ENCODE measurements at regions not wholly inside any gene's neighbourhood (a gene's known extent, or its start where the extent isn't known, plus 50 kb on each side); places are given as distances from the start of the nearest gene placed in this dataset.
"Not testable (repeated sequence)": the region's sequence is repeated elsewhere in the genome, so short reads cannot be mapped to it uniquely, and the experiment has no call there.

DNA sequence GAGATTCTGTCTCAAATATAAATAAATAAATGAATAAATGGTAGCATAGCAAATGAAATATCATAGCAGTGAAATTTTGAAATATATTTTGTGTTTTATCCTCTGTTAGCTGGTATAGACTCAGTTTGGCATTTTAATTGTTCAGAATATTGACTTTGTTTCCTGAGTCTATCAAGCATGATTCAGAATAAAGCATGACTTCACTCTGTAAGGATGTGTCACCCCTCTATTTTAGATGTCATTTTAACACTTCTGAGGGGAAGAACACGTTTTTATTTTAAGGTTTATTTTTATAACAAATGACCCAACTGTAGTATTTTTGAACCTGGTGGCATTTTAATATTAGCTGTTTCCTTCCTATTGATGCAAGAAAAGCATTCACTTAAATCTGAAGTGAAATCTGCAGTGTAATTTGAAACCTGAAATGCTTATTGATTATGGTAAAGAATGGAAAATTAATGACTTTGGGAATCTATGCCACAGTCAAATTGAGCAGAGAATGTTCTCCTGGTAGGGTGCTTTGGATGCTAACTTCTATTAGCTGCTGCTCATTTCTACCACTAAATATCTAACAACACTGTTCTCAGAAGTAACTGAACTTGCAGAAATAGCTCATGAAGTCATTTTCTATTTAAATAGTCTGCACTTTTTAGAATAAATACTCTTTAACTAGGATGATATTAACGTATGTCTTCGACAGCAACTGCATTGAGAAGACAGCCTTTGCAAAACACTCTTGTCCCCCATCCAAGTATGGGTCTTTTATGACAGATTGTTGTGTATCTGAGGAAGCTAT lies 114.2 kb downstream of the SOX4 start:
- no peak for DNase-seq (ENCODE audit: low read depth in 2 of 3, low spot score in 2 of 3)

DNA sequence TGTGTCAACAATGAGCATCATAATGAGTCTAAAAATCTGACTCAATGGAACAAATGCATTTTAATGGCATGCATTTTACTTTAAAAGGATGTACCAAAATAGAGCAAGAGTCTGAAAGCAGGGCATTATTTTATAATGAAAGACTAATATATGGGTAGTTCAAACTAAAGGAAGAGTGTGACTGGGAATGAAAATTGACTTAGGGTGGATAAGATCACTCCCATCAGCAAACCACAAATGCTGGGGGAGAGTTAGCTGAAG lies 114.7 kb downstream of the SOX4 start:
- no peak for DNase-seq (ENCODE audit: low read depth in 2 of 3, low spot score in 2 of 3)

DNA sequence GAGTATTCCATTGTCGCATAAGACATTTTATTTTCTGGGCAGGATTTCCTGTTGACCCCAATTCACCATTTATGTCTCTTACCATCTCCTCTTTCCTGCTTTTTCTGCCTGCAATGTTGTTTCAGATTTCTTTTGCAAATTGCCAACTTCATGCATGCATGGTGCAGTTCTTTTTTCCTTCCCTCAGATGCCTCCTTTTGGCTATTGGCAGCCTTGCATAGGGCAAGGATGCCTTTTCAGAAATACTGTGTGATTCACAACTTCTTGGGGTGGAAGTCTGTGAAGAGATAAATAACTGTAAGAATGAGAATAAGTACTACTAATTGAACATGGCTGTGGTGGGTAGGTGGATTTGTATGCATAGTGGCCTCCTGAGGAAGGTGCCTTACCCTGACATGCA lies 116.7 kb downstream of the SOX4 start:
- DNase-seq (ENCODE audit: low read depth in 2 of 3, low spot score in 2 of 3): no peak

DNA sequence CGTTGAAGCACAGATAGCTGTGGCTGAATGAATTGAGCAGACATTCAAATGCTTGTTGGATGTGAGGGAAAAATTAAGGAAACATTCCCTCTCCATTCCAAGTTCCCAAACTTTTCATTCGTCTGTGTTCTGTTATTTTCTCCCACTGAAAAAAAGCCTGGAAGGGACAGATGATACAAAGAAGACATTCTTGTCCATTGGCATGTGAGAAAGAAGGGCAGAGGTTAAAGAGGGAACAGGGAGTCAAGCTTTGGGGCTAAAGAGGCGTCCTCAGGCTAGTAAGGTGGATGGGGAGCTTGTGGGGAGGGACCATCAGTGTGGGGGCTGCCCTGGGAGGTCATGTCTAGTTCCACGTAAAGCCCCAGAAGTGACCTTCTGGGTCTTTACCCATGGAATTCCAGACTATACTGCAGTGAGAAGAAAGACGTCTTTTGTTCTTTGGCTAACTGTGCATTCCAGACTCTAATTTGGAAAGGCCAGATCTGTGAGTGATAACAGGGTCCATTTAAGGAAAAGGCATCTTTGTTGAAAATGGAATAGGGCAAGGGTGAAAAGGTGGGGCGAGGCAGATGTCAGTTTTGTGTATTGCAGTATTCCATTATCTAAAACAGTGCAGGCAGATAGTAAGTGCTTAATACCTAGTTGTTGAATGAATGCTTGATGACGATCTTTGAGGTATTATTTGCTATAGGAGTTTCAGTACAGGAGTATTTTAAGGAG lies 117.5 kb downstream of the SOX4 start:
- DNase-seq (ENCODE audit: low read depth in 2 of 3, low spot score in 2 of 3): no peak

DNA sequence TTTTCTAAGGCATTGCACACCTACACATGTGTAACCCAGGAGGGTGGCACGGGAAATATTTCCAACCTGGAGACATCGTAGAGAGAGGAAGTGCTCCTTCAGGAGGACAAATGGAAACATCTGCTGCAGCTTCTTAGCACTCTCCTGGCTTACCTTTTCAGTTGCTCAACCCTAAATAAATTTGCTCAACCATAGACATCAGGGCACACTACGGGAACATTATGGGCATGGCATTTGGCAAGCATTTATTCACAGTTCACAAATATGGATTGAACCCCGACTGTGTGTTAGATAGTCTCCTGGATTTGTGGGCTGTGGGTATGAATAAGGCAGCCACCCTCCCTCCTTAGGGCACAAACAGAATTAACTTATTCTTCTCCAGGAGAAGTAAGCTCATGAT lies 118.7 kb downstream of the SOX4 start:
- DNase-seq (ENCODE audit: low read depth in 2 of 3, low spot score in 2 of 3): no peak

DNA sequence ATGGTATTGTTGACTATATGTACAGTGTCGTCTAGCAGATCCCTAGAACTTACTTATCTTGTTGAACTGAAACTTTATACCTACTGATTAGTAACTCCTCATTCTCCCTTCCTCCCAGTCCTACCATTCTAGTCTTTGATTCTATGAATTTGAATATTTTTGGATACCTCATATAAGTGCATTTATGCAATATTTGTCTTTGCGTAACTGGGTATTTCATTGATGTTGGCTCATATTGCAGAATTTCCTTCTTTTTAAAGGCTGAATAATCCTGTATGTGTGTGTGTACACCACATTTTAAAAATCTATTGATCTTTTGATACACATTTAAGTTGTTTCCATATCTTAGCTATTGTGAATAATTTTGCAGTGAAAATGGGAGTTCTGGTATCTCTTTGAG lies 119.9 kb downstream of the SOX4 start:
- no peak for DNase-seq (ENCODE audit: low read depth in 2 of 3, low spot score in 2 of 3)

DNA sequence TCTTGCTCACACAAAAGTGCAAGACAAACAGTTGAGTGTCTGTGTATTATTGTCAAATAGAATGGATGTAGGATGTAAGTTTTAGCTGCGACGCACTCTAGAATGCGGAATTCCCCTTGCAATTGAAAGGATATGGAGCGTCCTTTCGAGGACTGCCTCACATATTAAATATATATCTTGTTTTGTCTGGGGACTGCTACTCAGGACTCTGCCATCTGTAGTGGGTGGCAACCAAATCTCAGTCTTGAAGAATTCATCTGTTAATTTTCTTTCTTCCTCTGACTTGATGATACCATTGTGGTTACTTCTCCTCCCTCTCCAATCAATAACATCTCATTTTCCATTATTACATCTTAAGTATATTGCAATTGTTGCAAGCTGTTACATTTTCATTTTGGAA lies 121.6 kb downstream of the SOX4 start:
- no peak for DNase-seq (ENCODE audit: low read depth in 2 of 3, low spot score in 2 of 3)

DNA sequence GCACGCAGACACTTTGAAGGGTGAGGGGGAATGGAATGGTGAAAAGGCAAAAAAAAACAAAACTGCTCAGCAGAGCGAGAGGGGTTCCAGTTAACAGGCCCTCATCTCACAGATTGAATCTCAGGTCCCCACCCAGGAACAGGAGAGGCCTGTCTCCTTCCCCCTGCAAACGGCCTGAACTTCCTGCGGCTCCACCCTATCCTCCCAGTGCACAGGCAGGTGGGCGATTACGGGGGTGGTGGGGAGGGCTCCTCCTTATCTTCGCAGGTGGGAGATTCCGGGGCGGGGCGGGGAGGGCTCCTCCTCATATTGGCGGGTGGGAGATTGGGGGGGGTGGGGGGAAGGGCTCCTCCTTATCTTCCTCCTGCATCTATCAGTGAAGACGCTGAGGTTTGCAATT lies 129.0 kb downstream of the SOX4 start:
- no peak for DNase-seq (ENCODE audit: low read depth in 2 of 3, low spot score in 2 of 3)

DNA sequence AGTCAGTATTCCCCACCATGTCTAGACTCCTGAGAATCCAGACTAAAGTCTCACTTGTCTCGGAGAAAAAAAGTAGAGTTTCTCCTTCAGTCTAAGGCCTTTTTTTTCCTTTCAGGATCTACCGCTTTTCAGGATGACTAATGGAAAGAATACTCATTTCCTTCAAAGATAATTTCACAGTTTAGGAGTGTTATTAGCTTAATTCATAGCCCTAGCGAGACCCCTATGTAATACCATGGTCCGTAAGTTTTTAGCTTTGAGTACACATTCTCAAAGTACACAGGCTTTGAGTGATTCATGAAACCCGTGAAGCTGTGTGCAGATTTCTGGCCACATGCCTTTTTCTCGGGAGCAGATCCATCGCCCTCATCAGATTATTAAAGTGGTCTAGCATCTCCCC lies 133.1 kb downstream of the SOX4 start:
- DNase-seq (ENCODE audit: low read depth in 2 of 3, low spot score in 2 of 3): no peak

DNA sequence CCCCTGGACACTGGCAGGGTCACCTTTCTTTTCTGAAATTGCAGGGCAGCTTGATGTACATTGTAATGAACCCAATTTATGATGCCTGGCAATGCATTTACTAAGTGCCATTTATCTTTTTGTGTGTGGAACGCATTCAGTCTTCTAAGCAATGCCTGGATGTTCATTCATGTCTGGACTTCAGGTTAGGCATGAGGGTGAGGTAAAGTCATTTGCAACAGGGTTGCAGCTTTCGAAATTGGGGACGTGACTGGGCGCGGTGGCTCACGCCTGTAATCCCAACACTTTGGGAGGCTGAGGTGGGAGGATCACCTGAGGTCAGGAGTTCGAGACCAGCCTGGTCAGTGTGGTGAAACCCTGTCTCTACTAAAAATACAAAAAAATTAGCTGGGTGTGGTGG lies 134.6 kb downstream of the SOX4 start:
- DNase-seq (ENCODE audit: low read depth in 2 of 3, low spot score in 2 of 3): no peak

DNA sequence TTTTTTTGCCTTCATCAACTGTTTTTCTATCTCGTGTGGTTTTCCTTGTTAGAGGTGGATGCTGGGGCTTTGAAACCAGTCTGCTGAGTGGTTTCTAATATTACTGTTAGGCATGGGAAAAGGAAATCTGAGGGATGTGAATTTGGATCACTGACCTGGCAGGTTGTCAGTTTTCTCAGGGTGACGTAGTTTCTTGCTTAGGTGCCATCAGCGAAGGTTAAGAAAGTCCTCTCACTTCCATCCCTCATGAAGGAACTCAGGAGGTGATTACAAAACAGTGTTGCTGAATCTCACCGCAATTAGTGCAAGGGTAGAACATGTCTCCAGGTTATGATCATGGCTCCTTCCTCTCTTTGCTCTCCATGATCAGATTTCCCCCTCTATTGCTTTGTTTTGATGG lies 135.9 kb downstream of the SOX4 start:
- DNase-seq (ENCODE audit: low read depth in 2 of 3, low spot score in 2 of 3): no peak

DNA sequence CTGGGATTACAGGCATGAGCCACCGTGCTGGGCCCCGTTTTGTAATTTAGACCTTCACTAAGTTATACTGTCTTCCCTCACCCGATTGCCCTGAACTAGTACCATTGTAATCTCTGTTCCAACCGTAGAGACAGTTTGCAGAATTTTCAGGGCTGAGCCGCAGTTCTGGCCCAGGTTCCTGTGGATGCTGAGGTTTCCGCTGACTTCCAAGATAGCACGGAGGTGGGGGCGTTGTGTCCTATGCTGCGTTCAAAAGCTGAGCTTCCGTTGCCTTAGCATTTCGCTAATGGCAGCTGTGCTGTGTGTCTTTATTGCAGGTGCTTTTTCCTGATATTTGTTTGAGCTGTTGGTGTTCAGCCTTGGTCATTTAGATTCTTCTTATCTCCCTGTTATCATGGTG lies 137.0 kb downstream of the SOX4 start:
- DNase-seq (ENCODE audit: low read depth in 2 of 3, low spot score in 2 of 3): no peak

DNA sequence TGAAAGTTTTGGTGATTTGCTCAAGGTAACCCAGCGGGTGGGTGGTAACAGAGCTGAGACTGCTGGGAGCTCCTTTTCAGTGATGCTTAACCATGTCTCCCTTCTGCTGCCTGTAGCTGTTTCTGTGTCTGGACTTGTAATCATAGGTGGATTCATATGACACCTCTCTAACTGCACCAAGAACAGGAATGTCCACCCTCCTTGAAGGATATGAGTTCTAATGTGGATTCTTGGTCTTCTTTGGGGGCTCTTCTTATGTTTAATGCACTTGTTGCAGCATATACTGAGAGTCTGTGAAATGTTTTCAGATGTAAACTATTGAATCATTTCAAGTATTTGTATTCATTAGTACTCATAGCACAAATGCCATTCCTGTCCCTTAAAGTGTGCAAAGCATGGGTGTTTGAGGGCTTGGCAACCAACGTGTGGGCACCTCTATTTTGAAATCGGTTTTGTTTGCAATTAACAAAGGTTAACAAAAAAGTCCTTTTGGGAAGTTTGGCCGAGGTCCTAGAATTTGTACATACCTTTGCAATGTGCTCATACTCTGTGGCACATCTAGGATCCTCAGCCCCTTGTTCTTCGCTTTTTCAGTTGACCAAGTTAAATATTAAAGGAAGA lies 138.0 kb downstream of the SOX4 start:
- no peak for DNase-seq (ENCODE audit: low read depth in 2 of 3, low spot score in 2 of 3)

DNA sequence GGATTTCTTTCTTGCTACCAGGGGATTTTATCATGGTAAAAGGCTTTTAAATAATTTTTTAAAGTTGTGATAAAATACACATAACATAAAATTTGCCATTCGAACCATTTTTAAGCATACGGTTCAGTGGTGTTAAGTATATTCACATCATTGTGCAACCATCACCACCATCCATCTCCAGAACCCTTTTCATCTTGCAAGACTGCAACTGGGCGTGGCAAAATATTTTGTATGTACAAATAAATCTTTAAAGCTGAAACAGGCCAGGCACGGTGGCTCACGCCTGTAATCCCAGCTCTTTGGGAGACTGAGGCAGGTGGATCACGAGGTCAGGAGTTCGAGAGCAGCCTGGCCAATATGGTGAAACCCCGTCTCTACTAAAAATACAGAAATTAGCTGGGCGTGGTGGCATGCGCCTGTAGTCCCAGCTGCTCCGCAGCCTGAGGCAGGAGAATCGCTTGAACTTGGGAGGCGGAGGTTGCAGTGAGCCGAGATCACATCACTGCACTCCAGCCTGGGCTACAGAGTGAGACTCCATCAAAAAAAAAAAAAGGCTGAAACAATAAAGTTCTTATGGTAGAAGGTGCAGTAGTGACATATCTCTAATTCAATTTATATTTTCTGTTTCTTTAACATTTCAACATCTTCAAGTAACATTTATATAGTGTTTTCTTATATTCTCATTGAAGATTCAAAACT lies 138.6 kb downstream of the SOX4 start:
- not testable (repeated sequence) for DNase-seq (ENCODE audit: low read depth in 2 of 3, low spot score in 2 of 3)

DNA sequence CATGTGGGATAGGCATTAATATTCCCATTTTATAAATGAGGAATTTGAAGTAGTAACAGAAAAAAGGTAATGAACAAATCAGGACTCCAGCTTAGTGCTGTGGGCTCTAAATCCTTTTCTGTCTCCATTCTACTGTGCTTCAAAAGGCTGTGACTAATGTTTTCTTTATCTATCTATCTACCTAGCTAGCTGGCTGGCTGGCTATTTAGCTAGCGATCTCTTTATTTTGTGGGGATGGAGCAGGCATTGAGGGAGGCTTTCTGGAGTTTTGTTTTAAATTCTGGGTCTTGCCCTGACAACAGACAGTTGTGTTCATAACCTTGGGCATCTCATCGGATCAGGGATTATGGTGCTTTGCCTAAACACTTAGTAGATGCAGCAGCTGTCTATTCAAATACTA lies 139.2 kb downstream of the SOX4 start:
- DNase-seq (ENCODE audit: low read depth in 2 of 3, low spot score in 2 of 3): no peak

DNA sequence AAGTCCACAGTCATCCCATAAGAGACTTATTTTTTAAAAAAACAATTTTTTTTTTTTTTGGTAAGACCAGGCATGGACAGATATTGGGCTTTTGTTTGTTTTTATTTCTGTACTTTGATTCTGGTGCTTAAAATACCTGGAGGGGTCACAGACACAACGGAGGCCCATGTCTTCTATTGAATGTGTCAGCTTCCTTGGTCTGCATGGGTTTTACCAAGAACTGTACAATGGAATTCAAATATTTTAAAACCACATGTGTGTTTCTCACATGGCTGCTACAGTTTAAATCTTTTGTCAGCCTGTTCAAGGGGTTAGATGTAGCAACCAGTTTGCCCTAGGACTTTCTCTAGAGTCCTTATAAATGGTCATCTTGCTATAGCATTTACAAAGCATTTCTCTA lies 139.8 kb downstream of the SOX4 start:
- DNase-seq (ENCODE audit: low read depth in 2 of 3, low spot score in 2 of 3): no peak

DNA sequence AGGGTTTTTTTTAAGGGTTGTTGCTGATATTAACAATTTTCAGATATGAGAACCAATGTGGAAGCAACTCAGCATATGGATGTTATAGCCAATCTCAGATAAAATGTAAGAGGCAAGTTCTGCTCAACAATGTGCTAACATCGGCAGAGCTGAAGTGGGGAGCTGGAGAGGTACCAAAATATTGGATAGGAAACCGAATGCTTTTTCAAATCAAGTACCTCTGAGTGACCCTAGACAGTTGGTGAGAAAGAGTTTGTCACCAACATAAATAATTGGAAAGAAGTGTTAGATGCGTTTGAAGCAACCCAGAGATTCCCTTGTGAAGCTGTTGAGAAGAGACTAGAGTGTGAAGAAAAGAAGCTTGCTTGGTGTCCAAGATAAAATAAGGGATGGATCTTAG lies 140.7 kb downstream of the SOX4 start:
- no peak for DNase-seq (ENCODE audit: low read depth in 2 of 3, low spot score in 2 of 3)

DNA sequence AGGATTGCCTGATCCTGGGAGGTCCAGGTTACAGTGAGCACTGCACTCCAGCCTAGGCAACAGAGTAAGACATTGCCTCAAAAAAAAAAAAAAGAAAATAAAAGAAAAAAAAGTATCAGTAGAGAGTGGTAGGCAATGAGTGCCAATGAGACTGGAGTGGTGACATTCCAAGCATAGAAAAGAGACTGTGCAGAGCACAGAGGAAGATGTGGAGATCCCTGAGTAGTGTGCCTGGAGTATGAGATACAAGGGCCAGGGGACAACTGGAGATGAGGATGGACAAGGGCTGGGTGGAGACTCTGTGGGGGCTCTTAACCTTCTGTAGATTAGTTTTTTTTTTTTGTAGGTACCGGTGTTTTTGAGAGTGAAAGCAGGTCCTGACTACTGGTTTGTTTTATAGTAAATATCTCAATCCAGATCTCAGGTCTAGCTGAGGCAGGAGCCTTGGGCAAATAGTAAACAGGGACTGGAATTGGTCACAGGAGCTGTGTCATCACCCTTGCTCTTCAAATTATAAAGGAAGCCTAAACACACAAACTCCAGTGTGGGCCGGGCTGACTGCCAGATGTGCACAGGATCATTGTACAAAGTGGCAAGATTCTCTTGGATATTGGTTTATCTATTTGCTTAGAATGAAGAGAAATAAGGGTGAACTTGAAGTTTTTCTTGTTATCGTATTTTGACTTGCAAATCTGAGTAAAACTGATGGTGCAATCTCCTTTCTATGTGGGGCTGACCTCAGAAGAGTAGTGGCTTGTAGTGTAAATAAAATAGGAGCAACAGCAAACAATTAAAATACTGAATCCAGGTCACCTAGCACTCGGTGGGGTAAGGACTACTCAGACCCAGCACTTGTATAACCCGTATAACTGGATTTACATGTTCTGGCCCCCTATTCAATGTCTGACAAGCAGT lies 144.9 kb downstream of the SOX4 start:
- no peak for DNase-seq (ENCODE audit: low read depth in 2 of 3, low spot score in 2 of 3)

DNA sequence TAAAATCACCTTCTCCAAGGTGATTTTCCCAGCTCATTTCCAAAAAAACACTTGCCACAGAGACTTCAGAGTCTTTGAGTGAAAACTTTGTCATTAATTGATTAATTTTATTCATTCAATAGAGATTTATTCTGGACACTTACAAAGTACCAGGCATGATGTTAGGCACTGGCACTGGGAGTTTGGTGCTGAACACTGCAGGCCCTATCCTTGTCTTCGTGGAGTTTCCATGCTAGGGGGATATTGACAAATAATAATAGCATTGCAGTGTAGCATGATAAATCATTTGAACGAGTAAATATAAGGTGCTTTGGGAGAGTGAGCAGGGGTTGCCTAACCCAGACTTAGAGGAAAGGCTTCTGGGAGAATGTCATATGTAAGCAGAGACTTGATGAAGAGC lies 145.7 kb downstream of the SOX4 start:
- DNase-seq (ENCODE audit: low read depth in 2 of 3, low spot score in 2 of 3): no peak

DNA sequence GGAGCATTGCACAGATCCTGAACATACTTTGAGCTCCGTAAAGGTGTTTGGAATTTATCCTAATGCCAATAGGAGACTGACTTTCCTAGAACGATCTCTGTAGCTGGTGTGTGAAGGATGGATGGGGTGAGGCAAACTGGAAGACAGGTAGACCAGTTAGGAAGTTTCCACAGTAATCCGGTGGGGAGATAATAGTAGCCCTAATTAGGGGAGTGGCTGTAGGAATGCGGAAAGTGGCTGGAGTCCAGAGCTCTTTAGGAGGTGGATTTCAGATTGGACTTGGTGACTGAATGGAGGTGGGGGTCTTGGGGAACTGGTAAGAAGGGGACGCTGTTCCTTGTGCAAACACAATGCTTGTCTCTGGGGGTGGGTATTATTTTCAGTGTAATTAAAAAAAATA lies 146.3 kb downstream of the SOX4 start:
- no peak for DNase-seq (ENCODE audit: low read depth in 2 of 3, low spot score in 2 of 3)

Data from hematopoietic multipotent progenitor cell (in vitro differentiated cells).